SU-DHL-6 (cell line): ENCODE measurements at regions not wholly inside any gene's neighbourhood (a gene's known extent, or its start where the extent isn't known, plus 50 kb on each side); places are given as distances from the start of the nearest gene placed in this dataset.

Experiments
- H2AFZ ChIP-seq: fragments of 200-600 bp; sonication (generic); 2 replicates; pipeline ENCODE4 v1.6.1; 2014; ENCODE audit warnings: low read depth, mild to moderate bottlenecking, moderate library complexity, mixed read lengths, antibody characterized with exemption, low read length; ENCODE audit not compliant: severe bottlenecking
- H3F3A ChIP-seq: fragments of 200-600 bp; shearing (Covaris generic); 2 replicates; pipeline ENCODE4 v1.6.0; 2016; ENCODE audit warnings: antibody characterized with exemption, mild to moderate bottlenecking; ENCODE audit not compliant: insufficient read depth
- H3K27ac ChIP-seq: fragments of 200-600 bp; sonication (generic); 2 replicates; pipeline ENCODE4 v1.5.1; 2016; ENCODE audit warnings: low read depth, mild to moderate bottlenecking, low read length, moderate library complexity, mixed read lengths
- H3K27me3 ChIP-seq: fragments of 200-600 bp; sonication (generic), shearing (Covaris generic); 2 replicates; pipeline ENCODE4 v1.6.0; 2014; ENCODE audit warnings: mild to moderate bottlenecking, low read length
- H3K36me3 ChIP-seq: fragments of 200-600 bp; sonication (generic); 2 replicates; pipeline ENCODE4 v1.6.1; 2014; ENCODE audit warnings: mild to moderate bottlenecking, low read length, mixed read lengths
- H3K4me2 ChIP-seq: fragments of 300-600, 200-600 bp; shearing (Covaris generic), sonication (generic); 2 replicates; pipeline ENCODE4 v1.6.0; 2014; ENCODE audit warnings: low read length, low read depth, mild to moderate bottlenecking; ENCODE audit not compliant: poor library complexity, severe bottlenecking
- H3K4me3 ChIP-seq: fragments of 200-600 bp; sonication (generic); 2 replicates; pipeline ENCODE4 v1.5.1; 2014; ENCODE audit warnings: antibody characterized with exemption, low read length, mild to moderate bottlenecking, mixed read lengths; ENCODE audit not compliant: insufficient read depth, poor library complexity, severe bottlenecking
- H3K79me2 ChIP-seq: fragments of 200-600 bp; sonication (generic); 2 replicates; pipeline ENCODE4 v1.6.1; 2014; ENCODE audit warnings: mild to moderate bottlenecking, low read length, moderate library complexity; ENCODE audit not compliant: insufficient read depth
- H3K9ac ChIP-seq: fragments of 200-600 bp; sonication (generic); 2 replicates; pipeline ENCODE4 v1.7.0; 2014; ENCODE audit warnings: mild to moderate bottlenecking, low read length
- H3K9me2 ChIP-seq: fragments of 200-600 bp; sonication (generic); replicated peaks from 2 replicates; pipeline ENCODE4 v1.6.1; 2014; ENCODE audit warnings: low read length; ENCODE audit not compliant: insufficient read depth
- H3K9me3 ChIP-seq: fragments of 200-600 bp; sonication (generic); 2 replicates; pipeline ENCODE4 v1.6.1; 2014; ENCODE audit warnings: low read length, mixed read lengths; ENCODE audit not compliant: insufficient read depth
- H4K20me1 ChIP-seq: fragments of 200-600 bp; sonication (generic); 2 replicates; pipeline ENCODE4 v1.6.1; 2014; ENCODE audit warnings: low read depth, mild to moderate bottlenecking, antibody characterized with exemption, low read length, moderate library complexity, mixed read lengths
- EZH2phosphoT487 ChIP-seq: fragments of 200-600 bp; sonication (generic), shearing (Covaris generic); conservative IDR thresholded peaks from 2 replicates; pipeline ENCODE4 v1.6.1; 2018; ENCODE audit warnings: mild to moderate bottlenecking, antibody characterized with exemption, low read length, moderate library complexity, mixed read lengths
- TF ChIP-seq, protein P1 (sequence below): fragments of 200-600 bp; sonication (generic); IDR thresholded peaks from one replicate; pipeline ENCODE4 v1.5.1; 2017; ENCODE audit warnings: antibody characterized with exemption, mild to moderate bottlenecking, low read length, moderate library complexity; ENCODE audit not compliant: insufficient read depth, poor library complexity, severe bottlenecking

DNA sequence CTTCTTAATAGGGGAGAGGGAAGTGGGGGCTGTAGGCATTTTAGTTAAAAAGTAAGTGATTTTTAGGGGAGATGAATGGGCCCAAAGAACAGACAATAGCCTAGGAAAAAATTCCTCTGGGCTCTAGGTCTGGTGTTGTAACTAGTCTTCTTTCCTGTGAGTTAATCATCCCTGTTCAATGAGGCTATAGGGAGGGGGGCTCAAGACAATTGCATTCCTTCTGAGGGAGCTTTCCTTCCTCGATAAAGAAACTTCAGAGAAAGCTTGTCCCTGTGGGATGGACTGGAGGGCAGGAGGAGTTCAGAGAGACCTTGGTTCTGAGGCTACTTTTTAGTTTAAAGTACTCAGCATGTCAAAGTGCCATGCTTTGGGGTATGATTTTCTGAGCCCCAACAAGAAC is 127.2 kb downstream of the BBS10 start:
- Histone ChIP-seq H3K4me2 (no peak overlapping the region), H3K9me2 (no peaks in the 10 kb centered on the region), H2AFZ (no peak overlapping the region)

DNA sequence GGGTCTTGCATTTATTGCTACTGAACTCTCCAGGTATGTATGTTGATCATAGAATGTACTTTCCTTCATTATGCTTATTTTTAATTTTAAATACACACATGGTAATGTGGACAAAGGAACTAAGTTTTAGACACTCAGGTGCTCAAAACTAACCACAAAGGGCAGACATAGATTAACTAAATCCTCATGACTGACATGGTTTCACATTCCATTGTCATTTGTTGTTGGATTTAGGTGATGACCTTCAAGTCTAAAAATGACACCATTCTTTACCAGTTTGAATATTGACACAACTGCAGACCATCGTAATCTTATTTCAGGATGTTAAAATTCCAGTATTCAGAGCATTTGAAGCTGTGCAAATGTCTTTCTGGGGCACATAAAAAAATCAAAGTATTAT is 128.4 kb downstream of the BBS10 start:
- Histone ChIP-seq H2AFZ (no peak overlapping the region), H3K36me3 (no peaks in the 10 kb centered on the region), H3K27ac (no peak overlapping the region), H3K9me2 (no peaks in the 10 kb centered on the region), H3K27me3 (no peaks in the 10 kb centered on the region), H4K20me1 (no peaks in the 10 kb centered on the region), H3K79me2 (no peaks in the 10 kb centered on the region), H3K9ac (no peak overlapping the region), H3K9me3 (no peaks in the 10 kb centered on the region), H3F3A (no peaks in the 10 kb centered on the region), H3K4me3 (no peak overlapping the region), H3K4me2 (no peak overlapping the region)
- TF ChIP-seq EZH2phosphoT487 = no peak
- TF ChIP-seq, protein P1, sequence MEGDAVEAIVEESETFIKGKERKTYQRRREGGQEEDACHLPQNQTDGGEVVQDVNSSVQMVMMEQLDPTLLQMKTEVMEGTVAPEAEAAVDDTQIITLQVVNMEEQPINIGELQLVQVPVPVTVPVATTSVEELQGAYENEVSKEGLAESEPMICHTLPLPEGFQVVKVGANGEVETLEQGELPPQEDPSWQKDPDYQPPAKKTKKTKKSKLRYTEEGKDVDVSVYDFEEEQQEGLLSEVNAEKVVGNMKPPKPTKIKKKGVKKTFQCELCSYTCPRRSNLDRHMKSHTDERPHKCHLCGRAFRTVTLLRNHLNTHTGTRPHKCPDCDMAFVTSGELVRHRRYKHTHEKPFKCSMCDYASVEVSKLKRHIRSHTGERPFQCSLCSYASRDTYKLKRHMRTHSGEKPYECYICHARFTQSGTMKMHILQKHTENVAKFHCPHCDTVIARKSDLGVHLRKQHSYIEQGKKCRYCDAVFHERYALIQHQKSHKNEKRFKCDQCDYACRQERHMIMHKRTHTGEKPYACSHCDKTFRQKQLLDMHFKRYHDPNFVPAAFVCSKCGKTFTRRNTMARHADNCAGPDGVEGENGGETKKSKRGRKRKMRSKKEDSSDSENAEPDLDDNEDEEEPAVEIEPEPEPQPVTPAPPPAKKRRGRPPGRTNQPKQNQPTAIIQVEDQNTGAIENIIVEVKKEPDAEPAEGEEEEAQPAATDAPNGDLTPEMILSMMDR = no peak

More for the DNA sequence above, 127.2 kb downstream of the BBS10 start:
- Histone ChIP-seq H3K4me3 (no peak overlapping the region), H3F3A (no peaks in the 10 kb centered on the region), H4K20me1 (no peaks in the 10 kb centered on the region), H3K27ac (no peak overlapping the region), H3K27me3 (no peaks in the 10 kb centered on the region), H3K79me2 (no peaks in the 10 kb centered on the region), H3K9me3 (no peaks in the 10 kb centered on the region), H3K36me3 (no peaks in the 10 kb centered on the region), H3K9ac (no peak overlapping the region)
- TF ChIP-seq, protein P1 = no peak
- no peak for TF ChIP-seq EZH2phosphoT487

DNA sequence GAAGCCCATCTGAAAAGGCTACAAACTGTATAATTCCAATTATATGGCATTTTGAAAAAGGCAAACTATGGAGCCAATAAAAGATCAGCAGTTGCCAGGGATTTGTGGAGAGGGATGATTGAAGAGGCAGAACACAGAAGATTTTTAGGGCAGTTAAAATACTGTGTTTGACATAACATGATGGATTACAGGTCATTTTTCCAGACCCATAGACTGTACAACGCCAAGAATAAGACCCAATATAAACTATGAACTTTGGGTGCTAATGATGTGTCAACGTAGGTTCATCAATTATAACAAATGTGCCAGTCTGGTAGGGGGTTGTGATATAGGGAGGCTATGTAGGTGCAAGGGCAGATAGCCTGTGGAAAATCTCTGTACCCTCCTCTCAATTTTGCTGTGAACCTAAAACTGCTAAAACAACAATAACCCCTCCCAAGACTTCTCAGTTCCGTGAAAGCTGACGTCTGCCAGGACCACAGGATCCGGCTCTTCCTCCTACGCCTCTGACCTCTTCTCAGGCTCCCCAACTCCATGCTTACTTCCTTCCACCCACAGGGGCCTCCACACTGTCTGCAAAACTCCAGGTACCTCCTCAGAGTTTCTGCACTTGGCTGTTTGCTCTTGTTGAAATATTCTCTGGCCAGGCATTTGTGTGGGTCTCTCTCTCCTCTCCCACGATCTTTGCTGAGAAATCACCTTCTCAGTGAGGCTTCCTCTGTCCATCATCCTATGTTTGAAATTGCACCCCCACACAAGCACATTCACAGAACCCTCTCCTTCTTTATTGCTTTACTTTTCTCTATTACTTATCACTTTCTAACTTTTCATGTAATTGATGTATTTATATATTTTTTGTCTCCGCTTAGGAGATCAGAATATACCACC is 131.4 kb downstream of the BBS10 start:
- Histone ChIP-seq H3K9ac (no peak overlapping the region), H3F3A (no peaks in the 10 kb centered on the region), H3K27me3 (no peaks in the 10 kb centered on the region), H3K79me2 (no peaks in the 10 kb centered on the region), H3K27ac (no peak overlapping the region), H3K4me3 (no peak overlapping the region), H3K36me3 (no peaks in the 10 kb centered on the region), H3K4me2 (no peak overlapping the region), H3K9me2 (no peaks in the 10 kb centered on the region), H2AFZ (no peak overlapping the region), H3K9me3 (no peaks in the 10 kb centered on the region), H4K20me1 (no peaks in the 10 kb centered on the region)
- TF ChIP-seq, protein P1 = no peak
- no peak for TF ChIP-seq EZH2phosphoT487
